ELF-1 (cell line): ENCODE measurements at regions not wholly inside any gene's neighbourhood (a gene's known extent, or its start where the extent isn't known, plus 50 kb on each side); places are given as distances from the start of the nearest gene placed in this dataset.
A peak's percentile ranks its signal among the peaks of the same experiment; 100 is the strongest.

Experiments
- DNase-seq: peaks from one replicate; pipeline ENCODE4 v3.0.0-alpha.2; 2016; ENCODE audit warnings: low read depth, low spot score

GRCh38 chr2:151083856-151084795, 177.5 kb downstream of the RBM43 start:
- DNase-seq, result no peak

- no peak for DNase-seq
Observed at GRCh38 chr2:151078889-151079288, 182.8 kb downstream of the RBM43 start.

GRCh38 chr2:151071906-151072305, 189.8 kb downstream of the RBM43 start:
- DNase-seq, result no peak

- peak; percentile 63 for DNase-seq
Observed at GRCh38 chr2:151071382-151071781, 190.3 kb downstream of the RBM43 start.

GRCh38 chr2:151070253-151070652, 191.4 kb downstream of the RBM43 start:
- no peak for DNase-seq

- DNase-seq, result no peak
Observed at GRCh38 chr2:151067658-151068369, 193.8 kb downstream of the RBM43 start.

GRCh38 chr2:151063271-151063670, 198.4 kb downstream of the RBM43 start:
- no peak for DNase-seq

- DNase-seq, result no peak
Observed at GRCh38 chr2:151060287-151060686, 201.4 kb downstream of the RBM43 start.

- DNase-seq, result no peak
Observed at GRCh38 chr2:151056870-151057269, 204.8 kb downstream of the RBM43 start.

GRCh38 chr2:151053661-151053990, 208.0 kb downstream of the RBM43 start:
- no peak for DNase-seq

GRCh38 chr2:151052850-151053660, 208.6 kb downstream of the RBM43 start:
- no peak for DNase-seq

- DNase-seq, result no peak
Observed at GRCh38 chr2:151051574-151052220, 210.0 kb downstream of the RBM43 start.

- no peak for DNase-seq
Observed at GRCh38 chr2:151049746-151050145, 211.9 kb downstream of the RBM43 start.

- no peak for DNase-seq
Observed at GRCh38 chr2:151048331-151049054, 213.2 kb downstream of the RBM43 start.

- no peak for DNase-seq
Observed at GRCh38 chr2:151043484-151043883, 218.2 kb downstream of the RBM43 start.

GRCh38 chr2:151042964-151043363, 218.7 kb downstream of the RBM43 start:
- no peak for DNase-seq

GRCh38 chr2:151040039-151040438, 221.6 kb downstream of the RBM43 start:
- no peak for DNase-seq

GRCh38 chr2:151038516-151038915, 223.1 kb downstream of the RBM43 start:
- DNase-seq, result no peak

GRCh38 chr2:151037434-151037833, 224.2 kb downstream of the RBM43 start:
- no peak for DNase-seq

- DNase-seq, result no peak
Observed at GRCh38 chr2:151033271-151034248, 228.1 kb downstream of the RBM43 start.
